HG02798 (cell line): ENCODE measurements at regions not wholly inside any gene's neighbourhood (a gene's known extent, or its start where the extent isn't known, plus 50 kb on each side); places are given as distances from the start of the nearest gene placed in this dataset.

Experiments
- ATAC-seq: cut with Tn5 transposase; IDR thresholded peaks from one replicate; pipeline ENCODE4 v1.9.1; 2021; ENCODE audit warnings: mild to moderate bottlenecking; ENCODE audit not compliant: unreplicated experiment, poor library complexity

- no peak for ATAC-seq
These were observed 103.7 kb downstream of the FOXD1 start for GRCh38 chr5:73344835-73345234.

GRCh38 chr5:73339711-73340110, 108.9 kb downstream of the FOXD1 start:
- no peak for ATAC-seq

GRCh38 chr5:73339051-73339575, 109.5 kb downstream of the FOXD1 start:
- ATAC-seq: no peak

- no peak for ATAC-seq
These were observed 110.1 kb downstream of the FOXD1 start for GRCh38 chr5:73338256-73339050.

GRCh38 chr5:73337586-73338255, 110.9 kb downstream of the FOXD1 start:
- no peak for ATAC-seq

- no peak for ATAC-seq
These were observed 112.2 kb downstream of the FOXD1 start for GRCh38 chr5:73336366-73336765.

GRCh38 chr5:73333944-73334703, 114.5 kb downstream of the FOXD1 start:
- ATAC-seq: no peak

- ATAC-seq: no peak
These were observed 118.0 kb downstream of the FOXD1 start for GRCh38 chr5:73330613-73331012.

GRCh38 chr5:73328640-73329039, 119.9 kb downstream of the FOXD1 start:
- ATAC-seq: no peak

- ATAC-seq: no peak
These were observed 120.6 kb downstream of the FOXD1 start for GRCh38 chr5:73327908-73328455.

- ATAC-seq: no peak
These were observed 123.0 kb downstream of the FOXD1 start for GRCh38 chr5:73325546-73325945.

- ATAC-seq: no peak
These were observed 125.1 kb downstream of the FOXD1 start for GRCh38 chr5:73323466-73323865.

GRCh38 chr5:73322437-73323076, 126.0 kb downstream of the FOXD1 start:
- ATAC-seq: no peak

GRCh38 chr5:73321757-73322436, 126.7 kb downstream of the FOXD1 start:
- ATAC-seq: no peak

GRCh38 chr5:73319036-73319435, 129.5 kb downstream of the FOXD1 start:
- no peak for ATAC-seq

- no peak for ATAC-seq
These were observed 130.3 kb downstream of the FOXD1 start for GRCh38 chr5:73318308-73318719.

- ATAC-seq: no peak
These were observed 131.1 kb downstream of the FOXD1 start for GRCh38 chr5:73317523-73317922.

GRCh38 chr5:73314395-73315257, 134.0 kb downstream of the FOXD1 start:
- ATAC-seq: no peak
